ENCODE measurements at regions not wholly inside any gene's neighbourhood (a gene's known extent, or its start where the extent isn't known, plus 50 kb on each side); places are given as distances from the start of the nearest gene placed in this dataset.

- TF ChIP-seq CTCF (conservative IDR thresholded peaks at IDR 0.05) (no peak), EZH2 (IDR thresholded peaks at IDR 0.05; ENCODE audit: low read depth) (no peak)
Measured at GRCh38 chr10:36256166-36256565, 614.1 kb upstream of the FZD8 start.
